HG03575 (cell line): ENCODE measurements at regions not wholly inside any gene's neighbourhood (a gene's known extent, or its start where the extent isn't known, plus 50 kb on each side); places are given as distances from the start of the nearest gene placed in this dataset.

Experiments
- ATAC-seq: cut with Tn5 transposase; IDR thresholded peaks from one replicate; pipeline ENCODE4 v1.9.1; 2021; ENCODE audit not compliant: unreplicated experiment, insufficient number of reproducible peaks, low FRiP score; ENCODE audit errors: extremely low read depth

- ATAC-seq: no peak
Measured at GRCh38 chr1:209456878-209457277, 126.6 kb upstream of the CAMK1G start.

- ATAC-seq: no peak
Measured at GRCh38 chr1:209457401-209458125, 126.0 kb upstream of the CAMK1G start.

- no peak for ATAC-seq
Measured at GRCh38 chr1:209458921-209459320, 124.6 kb upstream of the CAMK1G start.

- no peak for ATAC-seq
Measured at GRCh38 chr1:209461168-209461567, 122.3 kb upstream of the CAMK1G start.

- ATAC-seq: no peak
Measured at GRCh38 chr1:209462433-209462832, 121.1 kb upstream of the CAMK1G start.

GRCh38 chr1:209463441-209463840 is 120.1 kb upstream of the CAMK1G start:
- no peak for ATAC-seq

- ATAC-seq: no peak
Measured at GRCh38 chr1:209473025-209473424, 110.5 kb upstream of the CAMK1G start.

GRCh38 chr1:209480345-209480744 is 103.2 kb upstream of the CAMK1G start:
- ATAC-seq: no peak

- no peak for ATAC-seq
Measured at GRCh38 chr1:209483691-209484090, 99.8 kb upstream of the CAMK1G start.

GRCh38 chr1:209484429-209484828 is 99.1 kb upstream of the CAMK1G start:
- ATAC-seq: no peak

- ATAC-seq: no peak
Measured at GRCh38 chr1:209485167-209485566, 98.3 kb upstream of the CAMK1G start.

- ATAC-seq: no peak
Measured at GRCh38 chr1:209485751-209486150, 97.8 kb upstream of the CAMK1G start.

- ATAC-seq: no peak
Measured at GRCh38 chr1:209486861-209487593, 96.5 kb upstream of the CAMK1G start.

- ATAC-seq: no peak
Measured at GRCh38 chr1:209490013-209490412, 93.5 kb upstream of the CAMK1G start.

- no peak for ATAC-seq
Measured at GRCh38 chr1:209491031-209491430, 92.5 kb upstream of the CAMK1G start.

- ATAC-seq: no peak
Measured at GRCh38 chr1:209491496-209491895, 92.0 kb upstream of the CAMK1G start.

GRCh38 chr1:209491897-209492296 is 91.6 kb upstream of the CAMK1G start:
- no peak for ATAC-seq

- no peak for ATAC-seq
Measured at GRCh38 chr1:209493559-209493958, 90.0 kb upstream of the CAMK1G start.

GRCh38 chr1:209497729-209498128 is 85.8 kb upstream of the CAMK1G start:
- ATAC-seq: no peak

- no peak for ATAC-seq
Measured at GRCh38 chr1:209500993-209501392, 82.5 kb upstream of the CAMK1G start.

GRCh38 chr1:209503196-209503595 is 80.3 kb upstream of the CAMK1G start:
- no peak for ATAC-seq
